ENCODE measurements at regions not wholly inside any gene's neighbourhood (a gene's known extent, or its start where the extent isn't known, plus 50 kb on each side); places are given as distances from the start of the nearest gene placed in this dataset.

DNA sequence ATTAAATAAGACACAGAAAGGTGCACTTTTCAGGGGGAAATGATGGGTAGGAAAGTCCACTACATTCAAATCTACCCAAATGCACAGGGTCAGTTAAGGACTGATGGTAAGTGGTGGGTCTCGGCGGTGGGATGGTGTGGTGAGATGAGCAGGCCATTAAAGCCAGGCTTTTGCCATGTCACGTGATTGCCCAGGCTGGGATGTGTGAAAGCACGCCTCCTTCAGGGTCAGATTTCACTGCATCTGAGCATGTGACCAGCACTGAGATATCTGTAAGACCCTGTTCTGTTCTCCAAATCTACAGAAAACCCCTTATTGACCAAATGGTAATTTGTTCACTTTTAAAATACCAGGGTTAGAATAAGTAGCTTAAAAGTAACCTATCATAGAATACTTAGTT lies 301.5 kb downstream of the MEX3B start:
- Histone ChIP-seq H3K27me3 (no peaks in the 10 kb centered on the region), H3K4me1 (peaks cover 0 to 4% of the 10 kb centered on the region in 2 donors), H3K9me3 (no peaks in the 10 kb centered on the region), H3K27ac (no peak overlapping the region), H3K4me3 (no peak overlapping the region), H3K36me3 (no peaks in the 10 kb centered on the region)
- intact Hi-C loops (cut with DNase I; ENCODE audit: low total_unique reads) = no loop called here
- TF ChIP-seq POLR2A (IDR thresholded peaks at IDR 0.05) = no peak
- DNase-seq = no peak

DNA sequence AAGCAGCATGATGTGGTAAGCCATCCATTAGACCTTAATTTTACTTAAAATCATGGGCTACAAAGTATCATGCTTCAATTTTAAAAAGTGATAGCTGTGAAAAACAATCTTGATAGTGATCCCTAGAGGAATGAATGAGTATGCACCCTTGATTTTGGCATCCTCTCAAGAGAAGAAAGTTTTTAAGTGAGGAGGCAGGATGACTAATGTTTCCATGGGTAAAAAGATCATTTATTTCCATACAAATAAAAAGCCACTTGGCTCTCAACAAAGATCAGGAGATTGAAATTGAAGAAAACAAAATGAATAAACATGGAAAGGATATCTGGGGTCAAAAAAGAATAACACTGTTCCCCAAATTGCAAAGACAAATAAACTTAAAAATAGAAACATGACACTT lies 305.4 kb downstream of the MEX3B start:
- no peak for TF ChIP-seq POLR2A (IDR thresholded peaks at IDR 0.05)
- TF ChIP-seq, protein P1, sequence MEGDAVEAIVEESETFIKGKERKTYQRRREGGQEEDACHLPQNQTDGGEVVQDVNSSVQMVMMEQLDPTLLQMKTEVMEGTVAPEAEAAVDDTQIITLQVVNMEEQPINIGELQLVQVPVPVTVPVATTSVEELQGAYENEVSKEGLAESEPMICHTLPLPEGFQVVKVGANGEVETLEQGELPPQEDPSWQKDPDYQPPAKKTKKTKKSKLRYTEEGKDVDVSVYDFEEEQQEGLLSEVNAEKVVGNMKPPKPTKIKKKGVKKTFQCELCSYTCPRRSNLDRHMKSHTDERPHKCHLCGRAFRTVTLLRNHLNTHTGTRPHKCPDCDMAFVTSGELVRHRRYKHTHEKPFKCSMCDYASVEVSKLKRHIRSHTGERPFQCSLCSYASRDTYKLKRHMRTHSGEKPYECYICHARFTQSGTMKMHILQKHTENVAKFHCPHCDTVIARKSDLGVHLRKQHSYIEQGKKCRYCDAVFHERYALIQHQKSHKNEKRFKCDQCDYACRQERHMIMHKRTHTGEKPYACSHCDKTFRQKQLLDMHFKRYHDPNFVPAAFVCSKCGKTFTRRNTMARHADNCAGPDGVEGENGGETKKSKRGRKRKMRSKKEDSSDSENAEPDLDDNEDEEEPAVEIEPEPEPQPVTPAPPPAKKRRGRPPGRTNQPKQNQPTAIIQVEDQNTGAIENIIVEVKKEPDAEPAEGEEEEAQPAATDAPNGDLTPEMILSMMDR (IDR thresholded peaks at IDR 0.05) = no peak
- Histone ChIP-seq H3K36me3 (no peaks in the 10 kb centered on the region), H3K4me3 (no peak overlapping the region), H3K9me3 (no peaks in the 10 kb centered on the region), H3K27me3 (no peaks in the 10 kb centered on the region), H3K4me1 (peaks cover 0 to 4% of the 10 kb centered on the region in 2 donors), H3K27ac (peak overlapping the region in 1 of 2 donors; percentile 39)
- no peak for DNase-seq
- intact Hi-C loops (cut with DNase I; ENCODE audit: low total_unique reads) = no loop called here

DNA sequence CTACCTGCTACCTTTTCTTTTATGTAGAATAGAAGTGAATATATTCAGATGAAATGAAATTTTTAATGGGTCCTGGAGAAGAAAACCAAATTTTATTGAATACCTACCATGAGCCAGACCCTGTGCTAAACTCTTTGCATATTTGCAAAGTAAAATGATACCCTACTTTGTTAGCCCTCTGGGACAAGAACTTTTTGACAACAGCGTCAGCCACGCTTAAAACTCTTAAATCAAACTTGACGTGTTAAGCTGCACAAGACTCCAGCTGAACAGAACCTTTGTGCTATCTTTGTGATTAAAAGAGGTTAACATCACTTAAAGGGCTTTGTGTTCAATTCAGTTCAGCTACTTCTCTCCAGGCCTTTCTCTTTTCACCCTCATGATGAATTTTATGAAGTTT lies 316.5 kb downstream of the MEX3B start:
- no peaks in the 10 kb centered on the region for H3K27me3 ChIP-seq
- H3K4me1 ChIP-seq = no peaks in the 10 kb centered on the region
- no peak for DNase-seq
- no peak overlapping the region for H3K27ac ChIP-seq
- no peaks in the 10 kb centered on the region for H3K36me3 ChIP-seq
- no peak for TF ChIP-seq POLR2A (IDR thresholded peaks at IDR 0.05)
- TF ChIP-seq, protein P1 (IDR thresholded peaks at IDR 0.05) = no peak
- H3K4me3 ChIP-seq = no peak overlapping the region
- H3K9me3 ChIP-seq = no peaks in the 10 kb centered on the region
- intact Hi-C loops (cut with DNase I; ENCODE audit: low total_unique reads) = no loop called here

DNA sequence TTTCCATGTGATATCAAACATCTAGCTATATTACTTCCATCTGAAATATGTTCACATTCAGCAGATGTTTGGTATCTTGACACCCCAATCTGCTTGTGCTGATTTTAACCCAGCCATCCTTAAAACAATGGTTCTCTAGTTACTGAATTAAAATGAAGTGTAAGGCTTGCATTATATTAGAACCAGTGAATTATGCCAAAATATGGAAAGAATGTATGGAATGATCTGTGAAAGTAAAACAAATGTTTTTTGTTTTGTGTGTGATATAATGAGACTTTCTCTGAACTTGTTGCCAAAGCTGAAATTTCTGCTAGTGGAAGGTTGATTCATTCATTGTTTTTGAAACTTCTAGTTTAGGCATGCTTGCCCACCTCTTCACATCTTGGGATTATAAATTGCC lies 317.1 kb downstream of the MEX3B start:
- no peak overlapping the region for H3K4me3 ChIP-seq
- no peak for TF ChIP-seq POLR2A (IDR thresholded peaks at IDR 0.05)
- TF ChIP-seq, protein P1 (IDR thresholded peaks at IDR 0.05) = no peak
- no peaks in the 10 kb centered on the region for H3K27me3 ChIP-seq
- H3K4me1 ChIP-seq = no peaks in the 10 kb centered on the region
- no peaks in the 10 kb centered on the region for H3K36me3 ChIP-seq
- H3K9me3 ChIP-seq = no peaks in the 10 kb centered on the region
- intact Hi-C loops (cut with DNase I; ENCODE audit: low total_unique reads) = no loop called here
- DNase-seq = no peak
- H3K27ac ChIP-seq = no peak overlapping the region

DNA sequence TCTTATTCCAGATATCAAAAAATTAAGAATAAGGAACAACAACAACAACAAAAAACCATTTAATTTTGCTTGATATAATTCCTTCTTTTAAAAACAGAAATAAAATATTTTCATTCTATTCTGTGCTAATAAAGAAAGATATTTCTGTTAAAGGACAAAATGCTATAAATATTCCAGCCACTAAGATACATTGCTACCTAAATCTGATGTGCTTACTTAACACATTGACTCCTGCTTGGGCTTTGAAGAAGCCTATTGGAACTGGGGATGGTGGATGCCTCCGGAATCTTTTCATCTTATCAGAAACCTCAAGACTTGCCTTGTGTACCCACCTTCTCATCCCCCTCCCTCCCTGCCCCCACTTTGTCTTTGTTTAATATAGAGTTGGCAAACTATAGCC lies 320.2 kb downstream of the MEX3B start:
- no peak overlapping the region for H3K4me3 ChIP-seq
- no peak overlapping the region for H3K27ac ChIP-seq

More for the DNA sequence above, 320.2 kb downstream of the MEX3B start:
- Histone ChIP-seq H3K4me1 (no peaks in the 10 kb centered on the region), H3K36me3 (no peaks in the 10 kb centered on the region), H3K27me3 (no peaks in the 10 kb centered on the region), H3K9me3 (no peaks in the 10 kb centered on the region)
- DNase-seq = no peak
- intact Hi-C loops (cut with DNase I; ENCODE audit: low total_unique reads) = no loop called here
- TF ChIP-seq, protein P1 (IDR thresholded peaks at IDR 0.05) = no peak
- TF ChIP-seq POLR2A (IDR thresholded peaks at IDR 0.05) = no peak
